H9 (cell line): ENCODE measurements at regions not wholly inside any gene's neighbourhood (a gene's known extent, or its start where the extent isn't known, plus 50 kb on each side); places are given as distances from the start of the nearest gene placed in this dataset.
"Not testable (repeated sequence)": the region's sequence is repeated elsewhere in the genome, so short reads cannot be mapped to it uniquely, and the experiment has no call there.

ENCODE experiments used
- DNase-seq: peaks from one replicate; pipeline ENCODE4 v3.0.0-alpha.2; 2017
- H2AFZ ChIP-seq: one replicate; pipeline ENCODE4 v1.6.1; 2013; ENCODE audit warnings: mild to moderate bottlenecking, low read length, control low read depth, moderate library complexity
- H2AK5ac ChIP-seq: 2 replicates; pipeline ENCODE4 v1.6.1; 2013; ENCODE audit warnings: low read length, control low read depth, mixed read lengths; ENCODE audit not compliant: insufficient read length
- H2BK120ac ChIP-seq: one replicate; pipeline ENCODE4 v1.6.1; 2013; ENCODE audit warnings: low read depth, mild to moderate bottlenecking, low read length, control low read depth, inconsistent platforms; ENCODE audit not compliant: poor library complexity, severe bottlenecking
- H2BK12ac ChIP-seq: 2 replicates; pipeline ENCODE4 v1.6.1; 2013; ENCODE audit warnings: low read length, control low read depth, mixed read lengths, low read depth; ENCODE audit not compliant: insufficient read length
- H2BK15ac ChIP-seq: 2 replicates; pipeline ENCODE4 v1.6.1; 2013; ENCODE audit warnings: low read depth, low read length, control low read depth
- H2BK20ac ChIP-seq: one replicate; pipeline ENCODE4 v1.6.1; 2013; ENCODE audit warnings: low read depth, mild to moderate bottlenecking, low read length, control low read depth, inconsistent platforms; ENCODE audit not compliant: poor library complexity, severe bottlenecking
- H2BK5ac ChIP-seq: 2 replicates; pipeline ENCODE4 v1.6.1; 2013; ENCODE audit warnings: low read length, control low read depth, mixed read lengths; ENCODE audit not compliant: insufficient read length
- H3K14ac ChIP-seq: 2 replicates; pipeline ENCODE4 v1.6.1; 2013; ENCODE audit warnings: low read length, control low read depth; ENCODE audit not compliant: insufficient read depth
- H3K18ac ChIP-seq: 2 replicates; pipeline ENCODE4 v1.6.1; 2013; ENCODE audit warnings: low read depth, mild to moderate bottlenecking, mixed read lengths, low read length, control low read depth; ENCODE audit not compliant: insufficient read length
- H3K23ac ChIP-seq: 2 replicates; pipeline ENCODE4 v1.6.1; 2013; ENCODE audit warnings: low read length, control low read depth, mixed read lengths, low read depth; ENCODE audit not compliant: insufficient read length
- H3K23me2 ChIP-seq: 2 replicates; pipeline ENCODE4 v1.6.1; 2013; ENCODE audit warnings: low read depth, mild to moderate bottlenecking, mixed read lengths, low read length, control low read depth; ENCODE audit not compliant: insufficient read length, poor library complexity, severe bottlenecking
- H3K27ac ChIP-seq: 2 replicates; pipeline ENCODE4 v1.5.1; 2013; ENCODE audit warnings: low read length, control low read depth, mixed read lengths, low read depth; ENCODE audit not compliant: insufficient read length
- H3K27me3 ChIP-seq: 2 replicates; pipeline ENCODE4 v1.6.1; 2013; ENCODE audit warnings: low read length, control low read depth, inconsistent platforms; ENCODE audit not compliant: insufficient read depth
- H3K4ac ChIP-seq: 2 replicates; pipeline ENCODE4 v1.6.1; 2013; ENCODE audit warnings: low read depth, mild to moderate bottlenecking, control low read depth, inconsistent platforms, low read length, moderate library complexity
- H3K4me1 ChIP-seq: 2 replicates; pipeline ENCODE4 v1.6.1; 2013; ENCODE audit warnings: low read length, control low read depth, inconsistent platforms; ENCODE audit not compliant: insufficient read depth
- H3K4me2 ChIP-seq: 2 replicates; pipeline ENCODE4 v1.6.1; 2013; ENCODE audit warnings: low read length, control low read depth, mixed read lengths; ENCODE audit not compliant: insufficient read length, insufficient read depth
- H3K56ac ChIP-seq: 2 replicates; pipeline ENCODE4 v1.6.1; 2013; ENCODE audit warnings: low read depth, mild to moderate bottlenecking, mixed read lengths, low read length, control low read depth; ENCODE audit not compliant: insufficient read length
- H3K79me1 ChIP-seq: 2 replicates; pipeline ENCODE4 v1.6.1; 2013; ENCODE audit warnings: low read depth, mild to moderate bottlenecking, moderate library complexity, low read length, control low read depth, inconsistent platforms; ENCODE audit not compliant: insufficient read depth, poor library complexity, severe bottlenecking
- H3K79me2 ChIP-seq: 2 replicates; pipeline ENCODE4 v1.6.1; 2013; ENCODE audit warnings: low read length, control low read depth, inconsistent platforms; ENCODE audit not compliant: insufficient read depth
- H3K9ac ChIP-seq: 2 replicates; pipeline ENCODE4 v1.6.1; 2013; ENCODE audit warnings: low read length, control low read depth, mixed read lengths; ENCODE audit not compliant: insufficient read length; ENCODE audit errors: extremely low read depth
- H3K9me3 ChIP-seq: one replicate; pipeline ENCODE4 v1.6.1; 2013; ENCODE audit warnings: low read depth, low read length, inconsistent platforms; ENCODE audit not compliant: control insufficient read depth
- H3T11ph ChIP-seq: one replicate; pipeline ENCODE4 v1.6.1; 2013; ENCODE audit warnings: mild to moderate bottlenecking, low read length, control low read depth, inconsistent platforms
- H4K20me1 ChIP-seq: one replicate; pipeline ENCODE4 v1.6.1; 2013; ENCODE audit not compliant: control insufficient read depth, insufficient read length, insufficient read depth
- H4K5ac ChIP-seq: 2 replicates; pipeline ENCODE4 v1.6.1; 2013; ENCODE audit warnings: low read depth, mild to moderate bottlenecking, mixed read lengths, low read length, control low read depth; ENCODE audit not compliant: insufficient read length
- H4K8ac ChIP-seq: replicated peaks from 2 replicates; pipeline ENCODE4 v1.6.1; 2013; ENCODE audit warnings: low read length, control low read depth, mixed read lengths, low read depth; ENCODE audit not compliant: insufficient read length
- H4K91ac ChIP-seq: 2 replicates; pipeline ENCODE4 v1.6.1; 2013; ENCODE audit warnings: low read depth, mild to moderate bottlenecking, moderate library complexity, mixed read lengths, low read length, control low read depth; ENCODE audit not compliant: insufficient read length
- H3K27ac Mint-ChIP-seq, 3 experiments: 2 replicates in 2 of 3; 3 replicates in 1 of 3; pipeline ENCODE4 v1.8.0; 2020 to 2021; ENCODE audit warnings: mixed read lengths in 3 of 3, mild to moderate bottlenecking in 1 of 3, moderate library complexity in 1 of 3
- H3K27me3 Mint-ChIP-seq: 2 replicates; pipeline ENCODE4 v1.8.0; 2021; ENCODE audit warnings: low read depth, mild to moderate bottlenecking, moderate library complexity, mixed read lengths
- H3K36me3 Mint-ChIP-seq, 3 experiments: 2 replicates in 2 of 3; 3 replicates in 1 of 3; pipeline ENCODE4 v1.8.0; 2020 to 2021; ENCODE audit warnings: low read depth in 3 of 3, mixed read lengths in 3 of 3; ENCODE audit not compliant: insufficient read depth in 1 of 3
- H3K4me1 Mint-ChIP-seq, 2 experiments: 2 replicates each; pipeline ENCODE4 v1.8.0; 2020; ENCODE audit warnings: mixed read lengths in 2 of 2
- H3K4me3 Mint-ChIP-seq, 2 experiments: 2 replicates in 1 of 2; 3 replicates in 1 of 2; pipeline ENCODE4 v1.8.0; 2020 to 2021; ENCODE audit warnings: mild to moderate bottlenecking in 2 of 2, mixed read lengths in 2 of 2, moderate library complexity in 1 of 2
- H3K9me3 Mint-ChIP-seq, 2 experiments: 2 replicates in 1 of 2; 3 replicates in 1 of 2; pipeline ENCODE4 v1.8.0; 2020; ENCODE audit warnings: mild to moderate bottlenecking in 2 of 2, mixed read lengths in 2 of 2, moderate library complexity in 1 of 2
- WGBS: extraction: QIAGEN DNeasy Blood & Tissue Kit; methylation state at CpG from one replicate; pipeline ENCODE4 v1.1.7; 2013; ENCODE audit warnings: missing lambda C conversion rate, low lambda C conversion rate, mixed read lengths; ENCODE audit not compliant: insufficient read length; ENCODE audit errors: extremely low coverage; 5-methylcytosine and 5-hydroxymethylcytosine counted together
- TF ChIP-seq, protein P1 (sequence below): fragments of 200-600 bp; sonication (generic); conservative IDR thresholded peaks from 3 replicates; pipeline ENCODE4 v1.8.0; 2021; ENCODE audit warnings: antibody characterized with exemption, mild to moderate bottlenecking

GRCh38 chr6:77089776-77090175 is 373.5 kb downstream of the HTR1B start:
- H3K4me1 ChIP-seq, result no peaks in the 10 kb centered on the region
- TF ChIP-seq, protein P1, sequence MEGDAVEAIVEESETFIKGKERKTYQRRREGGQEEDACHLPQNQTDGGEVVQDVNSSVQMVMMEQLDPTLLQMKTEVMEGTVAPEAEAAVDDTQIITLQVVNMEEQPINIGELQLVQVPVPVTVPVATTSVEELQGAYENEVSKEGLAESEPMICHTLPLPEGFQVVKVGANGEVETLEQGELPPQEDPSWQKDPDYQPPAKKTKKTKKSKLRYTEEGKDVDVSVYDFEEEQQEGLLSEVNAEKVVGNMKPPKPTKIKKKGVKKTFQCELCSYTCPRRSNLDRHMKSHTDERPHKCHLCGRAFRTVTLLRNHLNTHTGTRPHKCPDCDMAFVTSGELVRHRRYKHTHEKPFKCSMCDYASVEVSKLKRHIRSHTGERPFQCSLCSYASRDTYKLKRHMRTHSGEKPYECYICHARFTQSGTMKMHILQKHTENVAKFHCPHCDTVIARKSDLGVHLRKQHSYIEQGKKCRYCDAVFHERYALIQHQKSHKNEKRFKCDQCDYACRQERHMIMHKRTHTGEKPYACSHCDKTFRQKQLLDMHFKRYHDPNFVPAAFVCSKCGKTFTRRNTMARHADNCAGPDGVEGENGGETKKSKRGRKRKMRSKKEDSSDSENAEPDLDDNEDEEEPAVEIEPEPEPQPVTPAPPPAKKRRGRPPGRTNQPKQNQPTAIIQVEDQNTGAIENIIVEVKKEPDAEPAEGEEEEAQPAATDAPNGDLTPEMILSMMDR, result no peak
- H3K27me3 ChIP-seq, result no peaks in the 10 kb centered on the region
- no peak overlapping the region for H4K5ac ChIP-seq
- no peaks in the 10 kb centered on the region for H3K79me2 ChIP-seq
- H3K4ac ChIP-seq, result no peak overlapping the region
- H2BK12ac ChIP-seq, result no peak overlapping the region
- no peak overlapping the region for H2BK120ac ChIP-seq
- H3K23me2 ChIP-seq, result no peaks in the 10 kb centered on the region
- H3K9me3 ChIP-seq, result no peaks in the 10 kb centered on the region
- no peak overlapping the region for H3K27ac ChIP-seq
- no peak overlapping the region for H4K91ac ChIP-seq
- no peak overlapping the region for H3K9ac ChIP-seq
- H3K79me1 ChIP-seq, result no peaks in the 10 kb centered on the region
- H4K8ac ChIP-seq, result no peak overlapping the region
- no peak overlapping the region for H3K14ac ChIP-seq
- H3K4me3 Mint-ChIP-seq, result no peak overlapping the region
- H2AFZ ChIP-seq, result no peak overlapping the region
- H3K4me1 Mint-ChIP-seq, result peaks cover 8% of the 10 kb centered on the region in 2 experiments
- peaks cover 0 to 3% of the 10 kb centered on the region in 2 experiments; a peak in 1 of 5 replicates for H3K9me3 Mint-ChIP-seq
- H4K20me1 ChIP-seq, result no peaks in the 10 kb centered on the region
- no peak overlapping the region for H3K23ac ChIP-seq
- H3K27ac Mint-ChIP-seq, result no peak overlapping the region
- H3K4me2 ChIP-seq, result no peak overlapping the region
- DNase-seq, result no peak
- no peak overlapping the region for H3T11ph ChIP-seq
- H2AK5ac ChIP-seq, result no peak overlapping the region
- H3K18ac ChIP-seq, result no peak overlapping the region
- H3K36me3 Mint-ChIP-seq, result peaks cover 0 to 4% (median 0%) of the 10 kb centered on the region in 3 experiments; a peak in 3 of 7 replicates
- peaks cover 2% of the 10 kb centered on the region; the same call in 1 of the 2 replicates for H3K27me3 Mint-ChIP-seq
- H2BK15ac ChIP-seq, result no peak overlapping the region
- no peak overlapping the region for H2BK5ac ChIP-seq
- H3K56ac ChIP-seq, result no peak overlapping the region
- H2BK20ac ChIP-seq, result no peak overlapping the region

DNA sequence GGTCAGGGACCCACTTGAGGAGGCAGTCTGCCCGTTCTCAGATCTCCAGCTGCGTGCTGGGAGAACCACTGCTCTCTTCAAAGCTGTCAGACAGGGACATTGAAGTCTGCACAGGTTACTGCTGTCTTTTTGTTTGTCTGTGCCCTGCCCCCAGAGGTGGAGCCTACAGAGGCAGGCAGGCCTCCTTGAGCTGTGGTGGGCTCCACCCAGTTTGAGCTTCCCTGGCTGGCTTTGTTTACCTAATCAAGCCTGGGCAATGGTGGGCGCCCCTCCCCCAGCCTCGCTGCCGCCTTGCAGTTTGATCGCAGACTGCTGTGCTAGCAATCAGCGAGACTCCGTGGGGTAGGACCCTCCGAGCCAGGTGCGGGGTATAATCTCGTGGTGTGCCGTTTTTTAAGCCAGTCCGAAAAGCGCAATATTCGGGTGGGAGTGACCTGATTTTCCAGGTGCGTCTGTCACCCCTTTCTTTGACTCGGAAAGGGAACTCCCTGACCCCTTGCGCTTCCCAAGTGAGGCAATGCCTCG is 375.4 kb downstream of the HTR1B start:
- H4K91ac ChIP-seq, H2BK15ac ChIP-seq, H4K5ac ChIP-seq, H3K9me3 ChIP-seq, H2BK20ac ChIP-seq, H4K8ac ChIP-seq, H2AK5ac ChIP-seq, H3K14ac ChIP-seq, H3K23me2 ChIP-seq, H2BK5ac ChIP-seq, H4K20me1 ChIP-seq, H3K79me2 ChIP-seq, H3K18ac ChIP-seq, H3K9ac ChIP-seq, H2BK12ac ChIP-seq, H3K27me3 Mint-ChIP-seq, H3K27me3 ChIP-seq, H3K36me3 Mint-ChIP-seq, H3T11ph ChIP-seq, H2BK120ac ChIP-seq, H3K27ac ChIP-seq, H3K4me1 Mint-ChIP-seq, H3K79me1 ChIP-seq, H3K4me1 ChIP-seq, H3K23ac ChIP-seq, H3K56ac ChIP-seq, H3K4ac ChIP-seq, H2AFZ ChIP-seq, H3K9me3 Mint-ChIP-seq, H3K4me2 ChIP-seq: not testable (repeated sequence)
- no CpG with 5 or more reads among the region's 19 CpGs for WGBS
- peak overlapping the region in 1 of 3 experiments; percentile 87; a peak in 2 of 7 replicates for H3K27ac Mint-ChIP-seq
- DNase-seq, result peak; percentile 40
- peak overlapping the region in 1 of 2 experiments; percentile 50; a peak in 2 of 5 replicates for H3K4me3 Mint-ChIP-seq
